Astrocyte (in vitro differentiated cells and primary cell): ENCODE measurements at regions not wholly inside any gene's neighbourhood (a gene's known extent, or its start where the extent isn't known, plus 50 kb on each side); places are given as distances from the start of the nearest gene placed in this dataset.

ENCODE experiments used
- DNase-seq: peaks from one replicate; pipeline ENCODE4 v3.0.0-alpha.2; 2010; ENCODE audit warnings: low read depth
- FAIRE-seq: peaks from 2 replicates; lab custom pipeline; 2011; peaks lifted over from hg19 to GRCh38; lab: Jason Lieb, UNC
- H2AFZ ChIP-seq: 2 replicates; pipeline ENCODE4 v1.6.0; 2012; ENCODE audit warnings: low read depth, low read length, inconsistent platforms
- H3K27ac ChIP-seq: 2 replicates; pipeline ENCODE4 v1.5.1; 2011; ENCODE audit warnings: low read depth, low read length, inconsistent platforms
- H3K27me3 ChIP-seq: 2 replicates; pipeline ENCODE4 v1.6.0; 2011; ENCODE audit warnings: low read length, inconsistent platforms; ENCODE audit not compliant: insufficient read depth
- H3K36me3 ChIP-seq: 2 replicates; pipeline ENCODE4 v1.5.1; 2011; ENCODE audit warnings: low read length, inconsistent platforms; ENCODE audit not compliant: insufficient read depth
- H3K4me1 ChIP-seq: 2 replicates; pipeline ENCODE4 v1.5.1; 2011; ENCODE audit warnings: low read length, inconsistent platforms; ENCODE audit not compliant: insufficient read depth
- H3K4me2 ChIP-seq: 2 replicates; pipeline ENCODE4 v1.6.0; 2012; ENCODE audit warnings: low read length, inconsistent platforms
- H3K4me3 ChIP-seq: 2 replicates; pipeline ENCODE4 v1.5.1; 2011; ENCODE audit warnings: low read depth, mild to moderate bottlenecking, low read length, inconsistent platforms; ENCODE audit not compliant: insufficient read depth
- H3K79me2 ChIP-seq: 2 replicates; pipeline ENCODE4 v1.6.0; 2012; ENCODE audit warnings: mild to moderate bottlenecking, low read length, inconsistent platforms; ENCODE audit not compliant: insufficient read depth
- H3K9ac ChIP-seq: 2 replicates; pipeline ENCODE4 v1.6.0; 2012; ENCODE audit warnings: mild to moderate bottlenecking, low read length, inconsistent platforms
- H3K9me3 ChIP-seq: 2 replicates; pipeline ENCODE4 v1.5.1; 2012; ENCODE audit warnings: low read depth, mild to moderate bottlenecking, low read length, inconsistent platforms; ENCODE audit not compliant: insufficient read depth
- H4K20me1 ChIP-seq: 2 replicates; pipeline ENCODE4 v1.6.0; 2012; ENCODE audit warnings: low read length, inconsistent platforms; ENCODE audit not compliant: insufficient read depth
- H3K27ac Mint-ChIP-seq: one replicate; pipeline ENCODE4 v1.8.0; 2021; ENCODE audit warnings: mild to moderate bottlenecking, mixed read lengths; ENCODE audit not compliant: unreplicated experiment
- H3K27me3 Mint-ChIP-seq: one replicate; pipeline ENCODE4 v1.8.0; 2021; ENCODE audit warnings: low read depth, mixed read lengths; ENCODE audit not compliant: unreplicated experiment
- H3K36me3 Mint-ChIP-seq: one replicate; pipeline ENCODE4 v1.8.0; 2021; ENCODE audit warnings: low read depth, mixed read lengths; ENCODE audit not compliant: unreplicated experiment
- H3K4me1 Mint-ChIP-seq: one replicate; pipeline ENCODE4 v1.8.0; 2021; ENCODE audit warnings: low read depth, mixed read lengths; ENCODE audit not compliant: unreplicated experiment
- H3K4me3 Mint-ChIP-seq: one replicate; pipeline ENCODE4 v1.8.0; 2021; ENCODE audit warnings: mild to moderate bottlenecking, moderate library complexity, mixed read lengths; ENCODE audit not compliant: unreplicated experiment
- H3K9me3 Mint-ChIP-seq: one replicate; pipeline ENCODE4 v1.8.0; 2021; ENCODE audit warnings: mild to moderate bottlenecking, mixed read lengths; ENCODE audit not compliant: unreplicated experiment
- CTCF ChIP-seq: IDR thresholded peaks from 2 replicates; pipeline ENCODE4 v1.5.1; 2011; ENCODE audit warnings: low read depth, mild to moderate bottlenecking, inconsistent platforms, low read length, moderate library complexity; ENCODE audit not compliant: insufficient read depth
- EZH2 ChIP-seq: IDR thresholded peaks from 2 replicates; pipeline ENCODE4 v1.6.1; 2012; ENCODE audit warnings: mild to moderate bottlenecking, low read length, inconsistent platforms; ENCODE audit not compliant: insufficient read depth

- H3K9me3 ChIP-seq = no peaks in the 10 kb centered on the region
- FAIRE-seq (no peak), DNase-seq (no peak)
- no peak overlapping the region for H3K4me2 ChIP-seq
- H3K36me3 Mint-ChIP-seq = no peaks in the 10 kb centered on the region
- H3K27me3 Mint-ChIP-seq = peaks cover 25% of the 10 kb centered on the region
- no peaks in the 10 kb centered on the region for H4K20me1 ChIP-seq
- no peak overlapping the region for H2AFZ ChIP-seq
- no peak overlapping the region for H3K9ac ChIP-seq
- H3K79me2 ChIP-seq = no peaks in the 10 kb centered on the region
- H3K4me1 Mint-ChIP-seq = no peaks in the 10 kb centered on the region
- no peaks in the 10 kb centered on the region for H3K4me1 ChIP-seq
- H3K9me3 Mint-ChIP-seq = no peaks in the 10 kb centered on the region
- no peak overlapping the region for H3K4me3 ChIP-seq
- H3K4me3 Mint-ChIP-seq = no peak overlapping the region
- H3K27ac Mint-ChIP-seq = no peak overlapping the region
- no peak overlapping the region for H3K27ac ChIP-seq
- TF ChIP-seq CTCF (no peak), EZH2 (no peak)
- no peaks in the 10 kb centered on the region for H3K27me3 ChIP-seq
- no peaks in the 10 kb centered on the region for H3K36me3 ChIP-seq
Observed at GRCh38 chr19:28199323-28199722, 1013.6 kb downstream of the UQCRFS1 start.

- no peak overlapping the region for H3K27ac ChIP-seq
- FAIRE-seq = no peak
- no peak overlapping the region for H3K4me3 ChIP-seq
- TF ChIP-seq CTCF = no peak
- no peak for TF ChIP-seq EZH2
- Mint-ChIP-seq H3K27ac (no peak overlapping the region), H3K36me3 (no peaks in the 10 kb centered on the region), H3K27me3 (peaks cover 27% of the 10 kb centered on the region), H3K9me3 (no peaks in the 10 kb centered on the region), H3K4me1 (peaks cover 11% of the 10 kb centered on the region), H3K4me3 (no peak overlapping the region)
- no peaks in the 10 kb centered on the region for H3K9me3 ChIP-seq
- no peak overlapping the region for H3K9ac ChIP-seq
- no peaks in the 10 kb centered on the region for H4K20me1 ChIP-seq
- no peaks in the 10 kb centered on the region for H3K27me3 ChIP-seq
- H3K4me1 ChIP-seq = no peaks in the 10 kb centered on the region
- no peaks in the 10 kb centered on the region for H3K36me3 ChIP-seq
- H3K4me2 ChIP-seq = no peak overlapping the region
- H2AFZ ChIP-seq = no peak overlapping the region
- no peak for DNase-seq
- H3K79me2 ChIP-seq = no peaks in the 10 kb centered on the region
Observed at GRCh38 chr19:28196961-28197360, 1016.0 kb downstream of the UQCRFS1 start.

GRCh38 chr19:28196101-28196500, 1016.9 kb downstream of the UQCRFS1 start:
- Mint-ChIP-seq H3K9me3 (no peaks in the 10 kb centered on the region), H3K27ac (no peak overlapping the region), H3K27me3 (peaks cover 22% of the 10 kb centered on the region), H3K4me3 (no peak overlapping the region), H3K36me3 (no peaks in the 10 kb centered on the region), H3K4me1 (peaks cover 11% of the 10 kb centered on the region)
- Histone ChIP-seq H3K27me3 (no peaks in the 10 kb centered on the region), H3K4me1 (no peaks in the 10 kb centered on the region), H3K36me3 (no peaks in the 10 kb centered on the region), H3K4me2 (no peak overlapping the region), H3K27ac (no peak overlapping the region), H3K9me3 (no peaks in the 10 kb centered on the region), H3K9ac (no peak overlapping the region), H3K4me3 (no peak overlapping the region), H3K79me2 (no peaks in the 10 kb centered on the region), H4K20me1 (no peaks in the 10 kb centered on the region), H2AFZ (no peak overlapping the region)
- DNase-seq (no peak), FAIRE-seq (no peak)
- TF ChIP-seq CTCF = no peak
- no peak for TF ChIP-seq EZH2
